ENCODE measurements at regions not wholly inside any gene's neighbourhood (a gene's known extent, or its start where the extent isn't known, plus 50 kb on each side); places are given as distances from the start of the nearest gene placed in this dataset.
"Not testable (repeated sequence)": the region's sequence is repeated elsewhere in the genome, so short reads cannot be mapped to it uniquely, and the experiment has no call there.

GRCh38 chr3:166526881-166527280, 689.7 kb upstream of the BCHE start:
- no peak for DNase-seq (ENCODE audit: low read depth, low spot score)

- no peak for DNase-seq (ENCODE audit: low read depth, low spot score)
Observed at GRCh38 chr3:166522017-166522416, 684.8 kb upstream of the BCHE start.

- DNase-seq (ENCODE audit: low read depth, low spot score) = no peak
Observed at GRCh38 chr3:166519443-166519842, 682.2 kb upstream of the BCHE start.

GRCh38 chr3:166518040-166518439, 680.8 kb upstream of the BCHE start:
- DNase-seq (ENCODE audit: low read depth, low spot score) = no peak

GRCh38 chr3:166510382-166510781, 673.2 kb upstream of the BCHE start:
- peak; percentile 20 for DNase-seq (ENCODE audit: low read depth, low spot score)

GRCh38 chr3:166500420-166500819, 663.2 kb upstream of the BCHE start:
- DNase-seq (ENCODE audit: low read depth, low spot score) = not testable (repeated sequence)

GRCh38 chr3:166499636-166500035, 662.4 kb upstream of the BCHE start:
- DNase-seq (ENCODE audit: low read depth, low spot score) = no peak

GRCh38 chr3:166498446-166498845, 661.2 kb upstream of the BCHE start:
- no peak for DNase-seq (ENCODE audit: low read depth, low spot score)

- no peak for DNase-seq (ENCODE audit: low read depth, low spot score)
Observed at GRCh38 chr3:166489826-166490225, 652.6 kb upstream of the BCHE start.

- no peak for DNase-seq (ENCODE audit: low read depth, low spot score)
Observed at GRCh38 chr3:166488977-166489672, 651.9 kb upstream of the BCHE start.

- DNase-seq (ENCODE audit: low read depth, low spot score) = no peak
Observed at GRCh38 chr3:166484470-166484869, 647.2 kb upstream of the BCHE start.

- no peak for DNase-seq (ENCODE audit: low read depth, low spot score)
Observed at GRCh38 chr3:166481340-166481739, 644.1 kb upstream of the BCHE start.

- no peak for DNase-seq (ENCODE audit: low read depth, low spot score)
Observed at GRCh38 chr3:166478356-166478755, 641.1 kb upstream of the BCHE start.

- no peak for DNase-seq (ENCODE audit: low read depth, low spot score)
Observed at GRCh38 chr3:166473501-166473900, 636.3 kb upstream of the BCHE start.

- DNase-seq (ENCODE audit: low read depth, low spot score) = no peak
Observed at GRCh38 chr3:166472015-166472414, 634.8 kb upstream of the BCHE start.

GRCh38 chr3:166471074-166471767, 634.0 kb upstream of the BCHE start:
- DNase-seq (ENCODE audit: low read depth, low spot score) = no peak

- no peak for DNase-seq (ENCODE audit: low read depth, low spot score)
Observed at GRCh38 chr3:166462891-166463470, 625.8 kb upstream of the BCHE start.

- DNase-seq (ENCODE audit: low read depth, low spot score) = no peak
Observed at GRCh38 chr3:166461626-166462025, 624.4 kb upstream of the BCHE start.

GRCh38 chr3:166457382-166457781, 620.2 kb upstream of the BCHE start:
- DNase-seq (ENCODE audit: low read depth, low spot score) = no peak

GRCh38 chr3:166456286-166456685, 619.1 kb upstream of the BCHE start:
- DNase-seq (ENCODE audit: low read depth, low spot score) = no peak

- DNase-seq (ENCODE audit: low read depth, low spot score) = no peak
Observed at GRCh38 chr3:166455744-166456143, 618.5 kb upstream of the BCHE start.

- no peak for DNase-seq (ENCODE audit: low read depth, low spot score)
Observed at GRCh38 chr3:166453478-166453877, 616.3 kb upstream of the BCHE start.

GRCh38 chr3:166451997-166452396, 614.8 kb upstream of the BCHE start:
- no peak for DNase-seq (ENCODE audit: low read depth, low spot score)

Measured in iPS DF 19.7 (cell line).